Cardiac muscle cell (in vitro differentiated cells and primary cell): ENCODE measurements at regions not wholly inside any gene's neighbourhood (a gene's known extent, or its start where the extent isn't known, plus 50 kb on each side); places are given as distances from the start of the nearest gene placed in this dataset.

ENCODE experiments used
- DNase-seq, 2 donors: peaks; one replicate each; pipeline versions ENCODE4 v3.0.0 to v3.0.0-alpha.2; 2010 to 2017; ENCODE audit warnings: low read depth in 1 of 2, low spot score in 1 of 2
- H3K27ac ChIP-seq: fragments of 200-600 bp; sonication (generic); 2 replicates; pipeline ENCODE4 v1.5.1; 2016
- H3K27me3 ChIP-seq: fragments of 200-600 bp; sonication (generic); 2 replicates; pipeline ENCODE4 v1.6.0; 2016; ENCODE audit warnings: control low read depth
- H3K36me3 ChIP-seq: fragments of 200-600 bp; sonication (generic); 2 replicates; pipeline ENCODE4 v1.5.1; 2016; ENCODE audit warnings: control low read depth
- H3K4me1 ChIP-seq: fragments of 200-600 bp; sonication (generic); 2 replicates; pipeline ENCODE4 v1.8.1; 2017; ENCODE audit warnings: low read depth, mild to moderate bottlenecking, mixed run types
- H3K4me3 ChIP-seq: fragments of 200-600 bp; sonication (generic); 2 replicates; pipeline ENCODE4 v1.5.1; 2016; ENCODE audit warnings: mild to moderate bottlenecking
- H3K9me3 ChIP-seq: fragments of 200-600 bp; sonication (generic); 2 replicates; pipeline ENCODE4 v1.5.1; 2017; ENCODE audit warnings: low read depth, mild to moderate bottlenecking, control low read depth
- CTCF ChIP-seq: IDR thresholded peaks from 2 replicates; pipeline ENCODE4 v1.5.1; 2012; ENCODE audit warnings: low read depth, mild to moderate bottlenecking, low read length

- Histone ChIP-seq H3K4me1 (no peaks in the 10 kb centered on the region), H3K4me3 (no peak overlapping the region), H3K36me3 (no peaks in the 10 kb centered on the region), H3K9me3 (no peaks in the 10 kb centered on the region), H3K27ac (no peak overlapping the region), H3K27me3 (no peaks in the 10 kb centered on the region)
- no peak for TF ChIP-seq CTCF
- DNase-seq: no peak
These were observed 436.6 kb upstream of the GBE1 start for GRCh38 chr3:82198009-82198408.

GRCh38 chr3:82196645-82197044, 435.2 kb upstream of the GBE1 start:
- TF ChIP-seq CTCF: no peak
- Histone ChIP-seq H3K4me3 (no peak overlapping the region), H3K27ac (no peak overlapping the region), H3K4me1 (no peaks in the 10 kb centered on the region), H3K9me3 (no peaks in the 10 kb centered on the region), H3K27me3 (no peaks in the 10 kb centered on the region), H3K36me3 (no peaks in the 10 kb centered on the region)
- no peak for DNase-seq

DNA sequence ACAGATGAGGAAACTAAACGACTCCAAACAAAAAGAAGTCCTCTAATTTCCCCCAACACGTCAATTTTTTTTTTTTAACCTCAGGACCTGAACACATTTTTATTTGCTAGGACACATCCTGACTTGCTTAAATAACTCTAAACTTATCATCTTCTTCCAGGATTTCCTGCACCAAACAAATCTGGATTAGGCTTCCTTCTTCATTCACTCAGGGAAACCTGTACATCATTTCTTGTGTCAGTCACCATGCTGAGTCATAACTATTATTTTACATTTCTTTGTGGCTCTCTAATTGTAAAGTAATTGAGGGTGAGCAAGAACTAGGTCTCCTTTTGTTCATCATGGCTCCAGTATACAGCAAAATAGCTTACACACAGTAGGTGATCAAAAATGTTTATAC, 433.4 kb upstream of the GBE1 start:
- Histone ChIP-seq H3K36me3 (no peaks in the 10 kb centered on the region), H3K4me1 (no peaks in the 10 kb centered on the region), H3K27me3 (no peaks in the 10 kb centered on the region), H3K9me3 (no peaks in the 10 kb centered on the region), H3K27ac (no peak overlapping the region), H3K4me3 (no peak overlapping the region)
- no peak for TF ChIP-seq CTCF
- no peak for DNase-seq

DNA sequence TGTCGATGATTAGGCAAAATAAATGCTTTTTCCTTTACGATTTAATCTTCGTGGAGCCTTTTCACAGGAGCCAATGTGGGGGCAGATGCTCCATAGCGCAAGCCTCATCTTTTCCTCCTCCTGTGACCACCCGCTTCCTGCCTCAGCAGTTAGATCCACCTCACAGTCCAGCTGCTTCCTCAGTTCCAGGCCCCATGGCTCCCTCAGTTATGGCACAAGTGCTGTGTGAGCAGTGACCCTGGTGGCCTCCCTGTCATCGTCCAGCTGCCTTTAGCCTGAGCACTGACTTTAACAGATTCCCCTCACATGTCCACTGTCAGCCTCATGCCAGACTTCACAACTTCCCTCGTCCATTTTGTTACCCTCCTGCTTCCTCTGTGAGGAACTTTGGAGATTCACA, 424.6 kb upstream of the GBE1 start:
- Histone ChIP-seq H3K9me3 (no peaks in the 10 kb centered on the region), H3K27me3 (no peaks in the 10 kb centered on the region), H3K4me3 (no peak overlapping the region), H3K4me1 (no peaks in the 10 kb centered on the region), H3K27ac (no peak overlapping the region), H3K36me3 (no peaks in the 10 kb centered on the region)
- no peak for DNase-seq
- no peak for TF ChIP-seq CTCF

DNA sequence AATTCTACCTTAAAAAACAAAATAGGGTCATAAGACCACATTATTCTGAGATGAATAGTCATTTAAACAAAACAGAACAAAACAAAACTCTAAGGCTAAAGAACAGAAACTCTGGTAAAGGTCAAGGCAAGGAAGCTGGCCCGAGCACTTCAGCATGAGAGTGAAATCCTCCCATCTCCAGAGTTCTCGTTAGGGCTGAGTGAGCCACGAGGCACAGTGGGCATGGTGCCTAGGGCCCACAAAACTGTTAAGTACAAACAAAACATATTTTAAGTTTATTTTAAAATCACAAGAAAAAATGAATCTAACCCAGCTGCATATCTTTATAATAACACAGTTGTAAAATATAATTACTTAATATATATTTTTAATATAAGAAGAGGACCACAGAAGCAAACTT, 417.8 kb upstream of the GBE1 start:
- Histone ChIP-seq H3K4me1 (no peaks in the 10 kb centered on the region), H3K9me3 (no peaks in the 10 kb centered on the region)
- DNase-seq: no peak

More for the DNA sequence above, 417.8 kb upstream of the GBE1 start:
- Histone ChIP-seq H3K4me3 (no peak overlapping the region), H3K36me3 (no peaks in the 10 kb centered on the region), H3K27ac (no peak overlapping the region), H3K27me3 (no peaks in the 10 kb centered on the region)
- TF ChIP-seq CTCF: no peak
